ENCODE measurements at regions not wholly inside any gene's neighbourhood (a gene's known extent, or its start where the extent isn't known, plus 50 kb on each side); places are given as distances from the start of the nearest gene placed in this dataset.

- H3K4me3 ChIP-seq (ENCODE audit: control insufficient read depth, low read depth, low read length) = no peak overlapping the region
- TF ChIP-seq CTCF (conservative IDR thresholded peaks at IDR 0.05; ENCODE audit: control insufficient read depth, insufficient read depth, low read depth, low read length) = no peak
- no peak for DNase-seq (ENCODE audit: low read depth)
Measured at GRCh38 chr3:128550471-128551126, 57.6 kb upstream of the GATA2 start.

- no peak for DNase-seq (ENCODE audit: low read depth)
- TF ChIP-seq CTCF (conservative IDR thresholded peaks at IDR 0.05; ENCODE audit: control insufficient read depth, insufficient read depth, low read depth, low read length) = no peak
- H3K4me3 ChIP-seq (ENCODE audit: control insufficient read depth, low read depth, low read length) = no peak overlapping the region
Measured at GRCh38 chr3:128550113-128550440, 57.1 kb upstream of the GATA2 start.

- peak; percentile 75 for DNase-seq (ENCODE audit: low read depth)
- H3K4me3 ChIP-seq (ENCODE audit: control insufficient read depth, low read depth, low read length) = no peak overlapping the region
- no peak for TF ChIP-seq CTCF (conservative IDR thresholded peaks at IDR 0.05; ENCODE audit: control insufficient read depth, insufficient read depth, low read depth, low read length)
Measured at GRCh38 chr3:128549283-128550112, 56.5 kb upstream of the GATA2 start.

- no peak overlapping the region for H3K4me3 ChIP-seq (ENCODE audit: control insufficient read depth, low read depth, low read length)
- DNase-seq (ENCODE audit: low read depth) = peak; percentile 41
- no peak for TF ChIP-seq CTCF (conservative IDR thresholded peaks at IDR 0.05; ENCODE audit: control insufficient read depth, insufficient read depth, low read depth, low read length)
Measured at GRCh38 chr3:128548426-128549282, 55.7 kb upstream of the GATA2 start.

- TF ChIP-seq CTCF (conservative IDR thresholded peaks at IDR 0.05; ENCODE audit: control insufficient read depth, insufficient read depth, low read depth, low read length) = no peak
- H3K4me3 ChIP-seq (ENCODE audit: control insufficient read depth, low read depth, low read length) = no peak overlapping the region
Measured at GRCh38 chr3:128548021-128548420, 55.0 kb upstream of the GATA2 start.

GRCh38 chr3:128547368-128547987, 54.5 kb upstream of the GATA2 start:
- no peak overlapping the region for H3K4me3 ChIP-seq (ENCODE audit: control insufficient read depth, low read depth, low read length)
- peak; percentile 71 for DNase-seq (ENCODE audit: low read depth)
- TF ChIP-seq CTCF (conservative IDR thresholded peaks at IDR 0.05; ENCODE audit: control insufficient read depth, insufficient read depth, low read depth, low read length) = no peak

More at GRCh38 chr3:128548021-128548420, 55.0 kb upstream of the GATA2 start:
- DNase-seq (ENCODE audit: low read depth) = no peak

Data from fibroblast of mammary gland (primary cell).